HG02981 (cell line): ENCODE measurements at regions not wholly inside any gene's neighbourhood (a gene's known extent, or its start where the extent isn't known, plus 50 kb on each side); places are given as distances from the start of the nearest gene placed in this dataset.

Experiments used
- ATAC-seq: cut with Tn5 transposase; IDR thresholded peaks from one replicate; pipeline ENCODE4 v1.9.1; 2021; ENCODE audit warnings: mild to moderate bottlenecking, moderate library complexity; ENCODE audit not compliant: unreplicated experiment

GRCh38 chr21:16402752-16403151 is 673.0 kb downstream of the USP25 start:
- no peak for ATAC-seq

- no peak for ATAC-seq
Measured at GRCh38 chr21:16404776-16405175, 675.0 kb downstream of the USP25 start.

- ATAC-seq: no peak
Measured at GRCh38 chr21:16406355-16406754, 676.6 kb downstream of the USP25 start.

- ATAC-seq: no peak
Measured at GRCh38 chr21:16407403-16408240, 677.8 kb downstream of the USP25 start.

- no peak for ATAC-seq
Measured at GRCh38 chr21:16408280-16408679, 678.5 kb downstream of the USP25 start.

GRCh38 chr21:16409352-16409751 is 679.6 kb downstream of the USP25 start:
- ATAC-seq: no peak

- ATAC-seq: no peak
Measured at GRCh38 chr21:16418226-16418625, 688.4 kb downstream of the USP25 start.

- no peak for ATAC-seq
Measured at GRCh38 chr21:16418642-16419041, 688.9 kb downstream of the USP25 start.

GRCh38 chr21:16419188-16419921 is 689.6 kb downstream of the USP25 start:
- no peak for ATAC-seq

GRCh38 chr21:16420031-16420724 is 690.4 kb downstream of the USP25 start:
- no peak for ATAC-seq

- ATAC-seq: no peak
Measured at GRCh38 chr21:16421007-16421406, 691.2 kb downstream of the USP25 start.

- no peak for ATAC-seq
Measured at GRCh38 chr21:16421965-16422364, 692.2 kb downstream of the USP25 start.

- ATAC-seq: no peak
Measured at GRCh38 chr21:16422702-16423101, 692.9 kb downstream of the USP25 start.

- no peak for ATAC-seq
Measured at GRCh38 chr21:16423921-16424320, 694.1 kb downstream of the USP25 start.

- no peak for ATAC-seq
Measured at GRCh38 chr21:16424331-16424751, 694.6 kb downstream of the USP25 start.

GRCh38 chr21:16425376-16425775 is 695.6 kb downstream of the USP25 start:
- no peak for ATAC-seq

GRCh38 chr21:16426936-16427335 is 697.2 kb downstream of the USP25 start:
- ATAC-seq: no peak

- ATAC-seq: no peak
Measured at GRCh38 chr21:16427587-16428087, 697.9 kb downstream of the USP25 start.

- ATAC-seq: no peak
Measured at GRCh38 chr21:16437586-16437985, 707.8 kb downstream of the USP25 start.

- no peak for ATAC-seq
Measured at GRCh38 chr21:16438761-16439160, 709.0 kb downstream of the USP25 start.

GRCh38 chr21:16441789-16442188 is 712.0 kb downstream of the USP25 start:
- no peak for ATAC-seq
